GM12878 (cell line): ENCODE measurements at regions not wholly inside any gene's neighbourhood (a gene's known extent, or its start where the extent isn't known, plus 50 kb on each side); places are given as distances from the start of the nearest gene placed in this dataset.

Experiments
- BCL11A ChIP-seq: IDR thresholded peaks from 2 replicates; pipeline ENCODE4 v1.6.1; 2011; ENCODE audit warnings: low read depth, low read length
- BHLHE40 ChIP-seq, 2 experiments: fragments of 450-650 bp in 1 of 2; IDR thresholded peaks; 2 replicates each; pipeline ENCODE4 v1.6.1; 2011 to 2017; ENCODE audit warnings: low read depth in 2 of 2, borderline replicate concordance in 1 of 2, improper control_type of control experiment in 1 of 2, low read length in 1 of 2, mild to moderate bottlenecking in 1 of 2
- CREM ChIP-seq: IDR thresholded peaks from 2 replicates; pipeline ENCODE4 v1.6.1; 2014; ENCODE audit warnings: antibody characterized with exemption, low read depth
- HCFC1 ChIP-seq: fragments of 150-350 bp; IDR thresholded peaks from 2 replicates; pipeline ENCODE4 v1.6.1; 2014; ENCODE audit warnings: low read length
- HDAC2 ChIP-seq: fragments of 200-600 bp; sonication (generic); IDR thresholded peaks from 2 replicates; pipeline ENCODE4 v1.6.1; 2017
- IRF4 ChIP-seq: IDR thresholded peaks from 2 replicates; pipeline ENCODE4 v1.6.1; 2011; ENCODE audit warnings: low read depth, low read length
- KAT2A ChIP-seq: conservative IDR thresholded peaks from 2 replicates; pipeline ENCODE4 v1.6.1; 2011; ENCODE audit warnings: low read depth, low read length; ENCODE audit not compliant: control insufficient read depth
- LARP7 ChIP-seq: fragments of 450-650 bp; IDR thresholded peaks from 2 replicates; pipeline ENCODE4 v1.6.1; 2017; ENCODE audit warnings: mild to moderate bottlenecking
- MEF2B ChIP-seq: fragments of 450-650 bp; IDR thresholded peaks from 2 replicates; pipeline ENCODE4 v1.6.1; 2018; ENCODE audit warnings: mild to moderate bottlenecking, moderate library complexity; ENCODE audit not compliant: partially characterized antibody, poor library complexity, severe bottlenecking
- MTA2 ChIP-seq: fragments of 450-650 bp; IDR thresholded peaks from 2 replicates; pipeline ENCODE4 v1.6.1; 2016; ENCODE audit warnings: low read depth, mild to moderate bottlenecking, moderate library complexity
- MXI1 ChIP-seq: fragments of 150-350 bp; IDR thresholded peaks from 2 replicates; pipeline ENCODE4 v1.6.1; 2011; ENCODE audit warnings: low read depth, mild to moderate bottlenecking, inconsistent platforms, low read length, improper control_type of control experiment
- MYC ChIP-seq: IDR thresholded peaks from 2 replicates; pipeline ENCODE4 v1.6.1; 2011; ENCODE audit warnings: mild to moderate bottlenecking, low read length, moderate library complexity, inconsistent platforms; ENCODE audit not compliant: insufficient read depth, insufficient replicate concordance, insufficient read length, severe bottlenecking
- RAD51 ChIP-seq: fragments of 450-650 bp; IDR thresholded peaks from 2 replicates; pipeline ENCODE4 v1.6.1; 2016; ENCODE audit warnings: moderate library complexity, mild to moderate bottlenecking, inconsistent platforms
- REST ChIP-seq: IDR thresholded peaks from 2 replicates; pipeline ENCODE4 v1.6.1; 2012; ENCODE audit warnings: mild to moderate bottlenecking, low read depth, low read length
- RUNX3 ChIP-seq: IDR thresholded peaks from 2 replicates; pipeline ENCODE4 v1.6.1; 2012; ENCODE audit warnings: low read length, inconsistent platforms
- SMARCA5 ChIP-seq: fragments of 450-650 bp; IDR thresholded peaks from 2 replicates; pipeline ENCODE4 v1.6.1; 2017; ENCODE audit warnings: mild to moderate bottlenecking
- TAF1 ChIP-seq: IDR thresholded peaks from 2 replicates; pipeline ENCODE4 v1.6.1; 2011; ENCODE audit warnings: mild to moderate bottlenecking, low read depth, low read length, borderline replicate concordance
- ZSCAN29 ChIP-seq: fragments of 450-650 bp; IDR thresholded peaks from 2 replicates; pipeline ENCODE4 v1.6.1; 2017; ENCODE audit warnings: mild to moderate bottlenecking, moderate library complexity

DNA sequence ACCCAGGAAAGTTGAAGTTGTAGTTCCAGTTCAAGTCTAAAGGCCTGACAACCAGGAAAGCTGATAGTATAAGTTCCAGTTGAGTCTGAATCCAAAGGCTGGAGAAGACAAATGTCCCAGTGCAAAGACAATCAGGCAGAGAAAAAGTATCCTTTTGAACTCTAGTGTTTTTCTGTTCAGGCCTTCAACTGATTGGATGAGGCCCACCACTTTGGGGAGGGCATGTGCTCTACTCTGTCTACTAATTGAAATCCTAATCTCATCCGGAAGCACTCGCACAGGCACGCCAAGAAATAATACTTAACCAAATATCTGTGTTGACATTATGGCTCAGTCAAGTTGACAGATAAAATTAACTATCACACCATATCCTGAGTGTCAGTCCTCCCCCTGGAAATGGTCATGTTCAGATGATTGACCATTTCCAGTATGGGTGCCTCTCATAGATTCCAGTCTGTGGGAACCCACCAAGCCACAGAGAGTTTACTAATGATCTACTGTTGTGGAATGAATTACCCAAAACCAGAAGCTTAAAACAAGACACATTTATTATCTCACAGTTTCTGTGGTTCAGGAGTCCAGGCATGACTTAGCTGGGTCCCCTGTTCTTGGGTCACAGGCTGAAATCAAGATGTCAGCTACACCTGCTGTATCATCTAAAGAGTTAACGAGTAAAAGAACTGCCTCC lies 296.3 kb upstream of the ZP4 start (continued):
- TF ChIP-seq HDAC2 (no peak), KAT2A (no peak), MTA2 (peak; percentile 90), BCL11A (peak; percentile 94), RAD51 (no peak), ZSCAN29 (no peak), RUNX3 (peak; percentile 78), MYC (no peak), BHLHE40 (IDR thresholded peaks at IDR 0.05; ENCODE audit: borderline replicate concordance in 1 of 2, low read depth in 2 of 2, low read length in 1 of 2) (0 out of 4 replicates have a peak, but pooled peaks of 1 of the 2 experiments have one; percentile 6), REST (no peak), IRF4 (0 out of 2 replicates have a peak, but pooled peaks have one; percentile 19), CREM (peak; percentile 8; the same call in 1 of the 2 replicates), LARP7 (no peak), SMARCA5 (no peak; the same call in 1 of the 2 replicates), MEF2B (peak; percentile 11), MXI1 (no peak), TAF1 (no peak), HCFC1 (no peak)
